C4-2B (cell line): ENCODE measurements at regions not wholly inside any gene's neighbourhood (a gene's known extent, or its start where the extent isn't known, plus 50 kb on each side); places are given as distances from the start of the nearest gene placed in this dataset.
"Not testable (repeated sequence)": the region's sequence is repeated elsewhere in the genome, so short reads cannot be mapped to it uniquely, and the experiment has no call there.

Experiments used
- H3K27ac ChIP-seq: fragments of 450-650 bp; 2 replicates; pipeline ENCODE4 v1.5.1; 2017
- ZFX ChIP-seq: fragments of 450-650 bp; IDR thresholded peaks from 2 replicates; pipeline ENCODE4 v1.6.1; 2017
- TF ChIP-seq, protein P1 (sequence below): fragments of 450-650 bp; conservative IDR thresholded peaks from 2 replicates; pipeline ENCODE4 v1.5.1; 2017; ENCODE audit warnings: mild to moderate bottlenecking

GRCh38 chrX:37509349-37509748 is 62.1 kb upstream of the LANCL3 start:
- TF ChIP-seq, protein P1, sequence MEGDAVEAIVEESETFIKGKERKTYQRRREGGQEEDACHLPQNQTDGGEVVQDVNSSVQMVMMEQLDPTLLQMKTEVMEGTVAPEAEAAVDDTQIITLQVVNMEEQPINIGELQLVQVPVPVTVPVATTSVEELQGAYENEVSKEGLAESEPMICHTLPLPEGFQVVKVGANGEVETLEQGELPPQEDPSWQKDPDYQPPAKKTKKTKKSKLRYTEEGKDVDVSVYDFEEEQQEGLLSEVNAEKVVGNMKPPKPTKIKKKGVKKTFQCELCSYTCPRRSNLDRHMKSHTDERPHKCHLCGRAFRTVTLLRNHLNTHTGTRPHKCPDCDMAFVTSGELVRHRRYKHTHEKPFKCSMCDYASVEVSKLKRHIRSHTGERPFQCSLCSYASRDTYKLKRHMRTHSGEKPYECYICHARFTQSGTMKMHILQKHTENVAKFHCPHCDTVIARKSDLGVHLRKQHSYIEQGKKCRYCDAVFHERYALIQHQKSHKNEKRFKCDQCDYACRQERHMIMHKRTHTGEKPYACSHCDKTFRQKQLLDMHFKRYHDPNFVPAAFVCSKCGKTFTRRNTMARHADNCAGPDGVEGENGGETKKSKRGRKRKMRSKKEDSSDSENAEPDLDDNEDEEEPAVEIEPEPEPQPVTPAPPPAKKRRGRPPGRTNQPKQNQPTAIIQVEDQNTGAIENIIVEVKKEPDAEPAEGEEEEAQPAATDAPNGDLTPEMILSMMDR, result peak; percentile 51
- no peak for TF ChIP-seq ZFX
- H3K27ac ChIP-seq, result no peak overlapping the region

DNA sequence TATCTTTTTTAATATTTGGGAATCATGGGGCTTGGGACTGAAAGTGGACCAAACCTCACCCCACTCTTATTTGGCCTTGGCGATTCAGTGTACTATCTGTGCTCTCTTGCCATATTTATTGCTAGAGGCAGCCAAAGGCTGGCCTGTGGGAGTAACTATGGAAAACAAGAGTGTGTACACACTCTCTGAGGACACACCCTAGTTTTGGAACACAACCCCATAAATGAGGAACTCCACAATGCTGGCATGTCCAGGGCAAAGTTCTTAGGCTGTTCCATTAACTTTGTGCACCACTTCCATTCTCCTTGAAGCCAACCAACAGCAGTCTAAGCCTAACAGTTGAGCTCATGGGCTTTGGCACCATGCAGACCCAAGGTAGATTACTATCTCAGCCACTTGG is 54.9 kb upstream of the LANCL3 start:
- H3K27ac ChIP-seq, result not testable (repeated sequence)

- H3K27ac ChIP-seq, result not testable (repeated sequence)
These were observed 52.2 kb upstream of the LANCL3 start for GRCh38 chrX:37519261-37519660.

- not testable (repeated sequence) for H3K27ac ChIP-seq
These were observed 50.5 kb upstream of the LANCL3 start for GRCh38 chrX:37520860-37521450.
